ENCODE measurements at regions not wholly inside any gene's neighbourhood (a gene's known extent, or its start where the extent isn't known, plus 50 kb on each side); places are given as distances from the start of the nearest gene placed in this dataset.

- in situ Hi-C loops (cut with HindIII; ENCODE audit: low sequenced_read_pairs) = no loop called here
- H3K4me3 ChIP-seq (ENCODE audit: low read depth, low read length) = no peak overlapping the region
- DNase-seq (ENCODE audit: low read depth) = no peak
- no peak for TF ChIP-seq CTCF (IDR thresholded peaks at IDR 0.05; ENCODE audit: low read depth, low read length, missing control alignments)
Observed at GRCh38 chr5:17001428-17001827, 65.3 kb upstream of the MYO10 start.

GRCh38 chr5:17004441-17005106, 68.5 kb upstream of the MYO10 start:
- no peak overlapping the region for H3K4me3 ChIP-seq (ENCODE audit: low read depth, low read length)
- TF ChIP-seq CTCF (IDR thresholded peaks at IDR 0.05; ENCODE audit: low read depth, low read length, missing control alignments) = no peak
- no peak for DNase-seq (ENCODE audit: low read depth)
- in situ Hi-C loops (cut with HindIII; ENCODE audit: low sequenced_read_pairs) = no loop called here

- in situ Hi-C loops (cut with HindIII; ENCODE audit: low sequenced_read_pairs) = no loop called here
- no peak for TF ChIP-seq CTCF (IDR thresholded peaks at IDR 0.05; ENCODE audit: low read depth, low read length, missing control alignments)
- DNase-seq (ENCODE audit: low read depth) = no peak
- H3K4me3 ChIP-seq (ENCODE audit: low read depth, low read length) = no peak overlapping the region
Observed at GRCh38 chr5:17005107-17005828, 69.2 kb upstream of the MYO10 start.

- in situ Hi-C loops (cut with HindIII; ENCODE audit: low sequenced_read_pairs) = no loop called here
- DNase-seq (ENCODE audit: low read depth) = no peak
Observed at GRCh38 chr5:17012289-17012688, 76.2 kb upstream of the MYO10 start.

GRCh38 chr5:17014686-17015085, 78.6 kb upstream of the MYO10 start:
- DNase-seq (ENCODE audit: low read depth) = no peak
- in situ Hi-C loops (cut with HindIII; ENCODE audit: low sequenced_read_pairs) = no loop called here
- no peak for TF ChIP-seq CTCF (IDR thresholded peaks at IDR 0.05; ENCODE audit: low read depth, low read length, missing control alignments)
- H3K4me3 ChIP-seq (ENCODE audit: low read depth, low read length) = no peak overlapping the region

More at GRCh38 chr5:17012289-17012688, 76.2 kb upstream of the MYO10 start:
- TF ChIP-seq CTCF (IDR thresholded peaks at IDR 0.05; ENCODE audit: low read depth, low read length, missing control alignments) = no peak
- H3K4me3 ChIP-seq (ENCODE audit: low read depth, low read length) = no peak overlapping the region

GRCh38 chr5:17018871-17019270, 82.8 kb upstream of the MYO10 start:
- in situ Hi-C loops (cut with HindIII; ENCODE audit: low sequenced_read_pairs) = no loop called here
- no peak for DNase-seq (ENCODE audit: low read depth)

More at GRCh38 chr5:17018871-17019270, 82.8 kb upstream of the MYO10 start:
- no peak for TF ChIP-seq CTCF (IDR thresholded peaks at IDR 0.05; ENCODE audit: low read depth, low read length, missing control alignments)
- H3K4me3 ChIP-seq (ENCODE audit: low read depth, low read length) = no peak overlapping the region

Measured in astrocyte of the cerebellum (primary cell).